HFFc6 (cell line): ENCODE measurements at regions not wholly inside any gene's neighbourhood (a gene's known extent, or its start where the extent isn't known, plus 50 kb on each side); places are given as distances from the start of the nearest gene placed in this dataset.

Experiments used
- DNase-seq: peaks from one replicate; pipeline ENCODE4 v3.0.0-alpha.2; 2018
- H3K27ac Mint-ChIP-seq: 2 replicates; pipeline ENCODE4 v1.8.0; 2020; ENCODE audit warnings: mild to moderate bottlenecking, mixed read lengths
- H3K27me3 Mint-ChIP-seq: 2 replicates; pipeline ENCODE4 v1.8.0; 2021; ENCODE audit warnings: mild to moderate bottlenecking, moderate library complexity, mixed read lengths; ENCODE audit not compliant: insufficient read depth
- H3K36me3 Mint-ChIP-seq: 2 replicates; pipeline ENCODE4 v1.8.0; 2021; ENCODE audit warnings: low read depth, mixed read lengths
- H3K4me1 Mint-ChIP-seq: 2 replicates; pipeline ENCODE4 v1.8.0; 2020; ENCODE audit warnings: low read depth, mixed read lengths
- H3K4me3 Mint-ChIP-seq: 2 replicates; pipeline ENCODE4 v1.8.0; 2020; ENCODE audit warnings: mild to moderate bottlenecking, moderate library complexity, mixed read lengths
- H3K9me3 Mint-ChIP-seq: 2 replicates; pipeline ENCODE4 v1.8.0; 2020; ENCODE audit warnings: mild to moderate bottlenecking, mixed read lengths
- TF ChIP-seq, protein P1 (sequence below): fragments of 200-600 bp; sonication (generic); IDR thresholded peaks from 2 replicates; pipeline ENCODE4 v1.5.0; 2021; ENCODE audit warnings: antibody characterized with exemption, mild to moderate bottlenecking

GRCh38 chr13:50238922-50239321 is 223.7 kb downstream of the KCNRG start:
- Mint-ChIP-seq H3K4me1 (peaks cover 2% of the 10 kb centered on the region), H3K27ac (no peak overlapping the region), H3K27me3 (peaks cover 12% of the 10 kb centered on the region), H3K4me3 (no peak overlapping the region), H3K9me3 (no peaks in the 10 kb centered on the region), H3K36me3 (no peaks in the 10 kb centered on the region)
- DNase-seq = no peak
- TF ChIP-seq, protein P1, sequence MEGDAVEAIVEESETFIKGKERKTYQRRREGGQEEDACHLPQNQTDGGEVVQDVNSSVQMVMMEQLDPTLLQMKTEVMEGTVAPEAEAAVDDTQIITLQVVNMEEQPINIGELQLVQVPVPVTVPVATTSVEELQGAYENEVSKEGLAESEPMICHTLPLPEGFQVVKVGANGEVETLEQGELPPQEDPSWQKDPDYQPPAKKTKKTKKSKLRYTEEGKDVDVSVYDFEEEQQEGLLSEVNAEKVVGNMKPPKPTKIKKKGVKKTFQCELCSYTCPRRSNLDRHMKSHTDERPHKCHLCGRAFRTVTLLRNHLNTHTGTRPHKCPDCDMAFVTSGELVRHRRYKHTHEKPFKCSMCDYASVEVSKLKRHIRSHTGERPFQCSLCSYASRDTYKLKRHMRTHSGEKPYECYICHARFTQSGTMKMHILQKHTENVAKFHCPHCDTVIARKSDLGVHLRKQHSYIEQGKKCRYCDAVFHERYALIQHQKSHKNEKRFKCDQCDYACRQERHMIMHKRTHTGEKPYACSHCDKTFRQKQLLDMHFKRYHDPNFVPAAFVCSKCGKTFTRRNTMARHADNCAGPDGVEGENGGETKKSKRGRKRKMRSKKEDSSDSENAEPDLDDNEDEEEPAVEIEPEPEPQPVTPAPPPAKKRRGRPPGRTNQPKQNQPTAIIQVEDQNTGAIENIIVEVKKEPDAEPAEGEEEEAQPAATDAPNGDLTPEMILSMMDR = no peak

DNA sequence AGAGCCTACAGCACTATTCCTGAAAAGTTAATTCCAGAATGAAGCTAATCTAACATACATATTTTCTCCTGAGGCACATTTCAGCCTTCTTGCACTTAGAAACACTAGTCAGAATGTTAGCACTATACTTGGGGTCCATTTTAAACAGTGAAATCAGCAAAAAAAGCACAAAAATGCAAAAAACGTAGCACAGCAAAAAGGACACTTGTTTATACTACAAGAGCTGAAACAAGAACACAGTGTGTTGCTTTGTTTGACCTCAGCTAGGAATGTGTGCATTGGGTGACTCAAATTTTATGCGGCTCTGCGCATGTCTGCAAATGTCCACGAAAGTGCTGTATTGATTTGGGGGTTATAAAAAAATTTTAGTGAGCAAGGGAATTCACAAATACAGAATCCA is 226.2 kb downstream of the KCNRG start:
- TF ChIP-seq, protein P1 = no peak
- peaks cover 18% of the 10 kb centered on the region for H3K4me1 Mint-ChIP-seq
- H3K27ac Mint-ChIP-seq = no peak overlapping the region
- no peak overlapping the region for H3K4me3 Mint-ChIP-seq
- H3K27me3 Mint-ChIP-seq = peaks cover 11% of the 10 kb centered on the region
- no peaks in the 10 kb centered on the region for H3K9me3 Mint-ChIP-seq
- no peaks in the 10 kb centered on the region for H3K36me3 Mint-ChIP-seq
- no peak for DNase-seq

DNA sequence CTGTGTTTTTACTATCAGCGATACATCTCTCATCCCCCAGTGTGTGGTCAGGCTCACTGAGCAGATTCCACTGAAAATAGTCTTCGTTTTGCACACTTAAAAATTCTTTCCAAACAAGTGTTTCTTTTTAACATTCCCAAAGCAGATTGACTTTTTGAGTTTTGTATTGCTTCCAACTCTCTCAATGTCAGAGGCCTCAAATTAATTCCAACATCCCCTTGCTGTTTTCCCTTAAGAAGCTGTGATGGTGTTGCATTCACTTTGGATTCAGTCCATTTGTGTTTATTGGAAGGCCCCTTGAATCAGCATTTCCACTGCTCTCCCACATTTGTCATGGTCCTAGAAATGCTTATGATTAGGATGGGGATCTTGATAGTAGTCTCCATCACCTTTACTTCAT is 228.7 kb downstream of the KCNRG start:
- Mint-ChIP-seq H3K4me3 (no peak overlapping the region), H3K27me3 (peaks cover 21% of the 10 kb centered on the region), H3K27ac (no peak overlapping the region), H3K4me1 (peaks cover 18% of the 10 kb centered on the region), H3K36me3 (no peaks in the 10 kb centered on the region), H3K9me3 (no peaks in the 10 kb centered on the region)
- TF ChIP-seq, protein P1 = no peak
- no peak for DNase-seq

- TF ChIP-seq, protein P1 = no peak
- Mint-ChIP-seq H3K9me3 (no peaks in the 10 kb centered on the region), H3K27me3 (peaks cover 21% of the 10 kb centered on the region), H3K4me1 (peaks cover 18% of the 10 kb centered on the region), H3K4me3 (no peak overlapping the region), H3K36me3 (no peaks in the 10 kb centered on the region), H3K27ac (no peak overlapping the region)
- no peak for DNase-seq
Measured at GRCh38 chr13:50244355-50244712, 229.1 kb downstream of the KCNRG start.

DNA sequence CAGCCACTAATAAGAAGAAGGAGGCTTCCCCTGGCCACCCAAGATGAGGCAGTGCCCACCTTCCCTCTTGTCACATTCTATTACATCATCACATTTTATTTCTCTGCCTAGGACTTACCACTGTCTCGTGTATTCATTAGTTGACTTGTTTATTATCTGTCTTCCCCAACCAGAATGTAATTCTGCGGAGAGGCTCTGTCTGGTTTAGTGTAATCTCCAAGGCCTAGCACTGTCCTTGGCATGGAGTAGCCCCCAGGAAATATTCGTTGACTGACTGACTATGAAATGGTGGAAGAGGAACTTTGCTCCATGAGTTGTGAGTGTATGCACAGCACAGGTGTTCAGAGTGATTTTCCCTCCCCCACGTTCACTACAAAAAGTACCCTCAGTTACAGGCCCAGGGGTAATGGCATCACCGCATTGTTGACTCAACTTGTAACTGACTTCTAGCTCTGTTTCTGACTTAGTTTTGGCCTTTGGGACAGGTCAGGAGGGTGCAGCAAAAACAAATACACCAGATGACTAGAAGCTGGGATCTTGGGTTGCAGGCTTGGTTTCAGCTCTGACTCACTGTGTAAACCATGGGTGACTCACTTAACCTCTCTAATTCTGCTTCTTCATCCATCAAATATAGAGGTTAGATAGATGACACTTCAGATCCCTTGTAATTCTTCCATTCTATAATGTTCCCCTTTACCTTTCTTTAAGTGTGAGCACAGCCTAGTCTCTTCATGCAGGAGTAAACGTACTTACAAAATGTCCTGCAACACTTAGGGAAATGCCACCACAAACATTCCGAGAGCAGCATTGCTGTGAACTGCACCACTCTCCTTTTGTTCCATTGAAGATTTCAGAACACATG is 229.7 kb downstream of the KCNRG start:
- no peaks in the 10 kb centered on the region for H3K9me3 Mint-ChIP-seq
- peaks cover 18% of the 10 kb centered on the region for H3K27me3 Mint-ChIP-seq
- H3K4me1 Mint-ChIP-seq = peaks cover 18% of the 10 kb centered on the region
- H3K36me3 Mint-ChIP-seq = no peaks in the 10 kb centered on the region
- no peak overlapping the region for H3K27ac Mint-ChIP-seq
- TF ChIP-seq, protein P1 = no peak
- no peak overlapping the region for H3K4me3 Mint-ChIP-seq
- DNase-seq = peak; percentile 64
